Endothelial cell of umbilical vein (primary cell): ENCODE measurements at regions not wholly inside any gene's neighbourhood (a gene's known extent, or its start where the extent isn't known, plus 50 kb on each side); places are given as distances from the start of the nearest gene placed in this dataset.

Experiments
- EZH2 ChIP-seq: IDR thresholded peaks from 2 replicates; pipeline ENCODE4 v1.6.1; 2012; ENCODE audit warnings: borderline replicate concordance, low read depth, mild to moderate bottlenecking, moderate library complexity, low read length, inconsistent platforms; ENCODE audit not compliant: severe bottlenecking
- FOS ChIP-seq: IDR thresholded peaks from 2 replicates; pipeline ENCODE4 v1.6.1; 2011; ENCODE audit warnings: mild to moderate bottlenecking, low read length, moderate library complexity, borderline replicate concordance; ENCODE audit not compliant: insufficient read depth
- JUN ChIP-seq: IDR thresholded peaks from 2 replicates; pipeline ENCODE4 v1.6.1; 2011; ENCODE audit warnings: borderline replicate concordance, low read depth; ENCODE audit not compliant: insufficient read length, insufficient read depth
- POLR2A ChIP-seq: IDR thresholded peaks from 2 replicates; pipeline ENCODE4 v1.6.1; 2012; ENCODE audit warnings: low read depth, mild to moderate bottlenecking, control low read depth, low read length
- POLR2AphosphoS5 ChIP-seq: IDR thresholded peaks from 2 replicates; pipeline ENCODE4 v1.6.1; 2012; ENCODE audit warnings: low read depth, mild to moderate bottlenecking, control low read depth, low read length, moderate library complexity; ENCODE audit not compliant: insufficient read depth
- TF ChIP-seq, protein P1 (sequence below), 2 donors: IDR thresholded peaks; 1 replicate in 1 of 2; 2 replicates in 1 of 2; pipeline ENCODE4 v1.5.1; 2011; ENCODE audit warnings: low read length in 2 of 2, mild to moderate bottlenecking in 2 of 2, moderate library complexity in 2 of 2, control low read depth in 1 of 2, inconsistent platforms in 1 of 2, low read depth in 1 of 2; ENCODE audit not compliant: insufficient read depth in 1 of 2; ENCODE audit errors: extremely low read depth in 1 of 2
- TF ChIP-seq, protein P2 (sequence below): IDR thresholded peaks from 2 replicates; pipeline ENCODE4 v1.6.1; 2011; ENCODE audit not compliant: insufficient read depth, insufficient read length

DNA sequence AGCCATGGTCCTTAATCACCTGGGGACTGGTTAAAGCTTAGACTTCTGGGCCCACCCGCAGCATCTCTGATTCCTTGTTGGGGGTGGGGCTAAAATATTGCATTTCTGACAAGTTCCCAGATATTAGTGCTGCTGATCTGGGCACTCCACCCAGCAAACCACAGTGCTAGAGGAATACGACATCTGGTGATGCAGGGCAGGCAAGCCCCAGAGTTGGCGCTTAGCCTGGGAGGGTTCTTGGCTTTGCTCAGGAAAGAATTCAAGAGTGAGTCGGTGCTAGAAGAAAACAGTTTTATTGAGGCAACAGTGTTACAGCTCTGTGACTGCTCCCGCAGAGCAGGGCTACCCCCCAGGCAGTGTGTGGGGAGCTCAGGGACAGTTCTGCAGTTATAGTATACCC is 210.7 kb downstream of the TFAP2C start:
- no peak for TF ChIP-seq POLR2A
- TF ChIP-seq, protein P1, sequence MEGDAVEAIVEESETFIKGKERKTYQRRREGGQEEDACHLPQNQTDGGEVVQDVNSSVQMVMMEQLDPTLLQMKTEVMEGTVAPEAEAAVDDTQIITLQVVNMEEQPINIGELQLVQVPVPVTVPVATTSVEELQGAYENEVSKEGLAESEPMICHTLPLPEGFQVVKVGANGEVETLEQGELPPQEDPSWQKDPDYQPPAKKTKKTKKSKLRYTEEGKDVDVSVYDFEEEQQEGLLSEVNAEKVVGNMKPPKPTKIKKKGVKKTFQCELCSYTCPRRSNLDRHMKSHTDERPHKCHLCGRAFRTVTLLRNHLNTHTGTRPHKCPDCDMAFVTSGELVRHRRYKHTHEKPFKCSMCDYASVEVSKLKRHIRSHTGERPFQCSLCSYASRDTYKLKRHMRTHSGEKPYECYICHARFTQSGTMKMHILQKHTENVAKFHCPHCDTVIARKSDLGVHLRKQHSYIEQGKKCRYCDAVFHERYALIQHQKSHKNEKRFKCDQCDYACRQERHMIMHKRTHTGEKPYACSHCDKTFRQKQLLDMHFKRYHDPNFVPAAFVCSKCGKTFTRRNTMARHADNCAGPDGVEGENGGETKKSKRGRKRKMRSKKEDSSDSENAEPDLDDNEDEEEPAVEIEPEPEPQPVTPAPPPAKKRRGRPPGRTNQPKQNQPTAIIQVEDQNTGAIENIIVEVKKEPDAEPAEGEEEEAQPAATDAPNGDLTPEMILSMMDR (IDR thresholded peaks at IDR 0.05; ENCODE audit: extremely low read depth in 1 of 2, insufficient read depth in 1 of 2, low read depth in 1 of 2, low read length in 2 of 2), result no peak
- TF ChIP-seq EZH2, result no peak
- no peak for TF ChIP-seq POLR2AphosphoS5
- no peak for TF ChIP-seq FOS
- TF ChIP-seq, protein P2, sequence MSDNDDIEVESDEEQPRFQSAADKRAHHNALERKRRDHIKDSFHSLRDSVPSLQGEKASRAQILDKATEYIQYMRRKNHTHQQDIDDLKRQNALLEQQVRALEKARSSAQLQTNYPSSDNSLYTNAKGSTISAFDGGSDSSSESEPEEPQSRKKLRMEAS, result no peak
- TF ChIP-seq JUN, result no peak
